Panc1 (cell line): ENCODE measurements at regions not wholly inside any gene's neighbourhood (a gene's known extent, or its start where the extent isn't known, plus 50 kb on each side); places are given as distances from the start of the nearest gene placed in this dataset.

ENCODE experiments used
- ATAC-seq: fragments of 200-7000 bp; cut with Tn5 transposase; 2 replicates; pipeline ENCODE4 v1.9.1; 2020; ENCODE audit warnings: mild to moderate bottlenecking, moderate library complexity
- BruUV-seq: library from RNA; stranded (reverse); fragments of 400-500 nt; replicated peaks from 2 replicates; lab custom pipeline; 2021; lab: Mats Ljungman, UMichigan
- CTCF ChIA-PET: fragments of 300-600 bp; sonication (Branson Sonifier 250); formaldehyde crosslinking; loops from one replicate; lab custom pipeline; 2022; ENCODE audit warnings: antibody characterized with exemption; lab: Charles Lee
- POLR2A ChIA-PET: fragments of 300-600 bp; sonication (Branson Sonifier 250); formaldehyde crosslinking; loops from one replicate; lab custom pipeline; 2022; ENCODE audit warnings: antibody characterized with exemption; lab: Charles Lee
- DNase-seq: peaks from one replicate; pipeline ENCODE4 v3.0.0-alpha.2; 2010; ENCODE audit warnings: low read depth, low spot score
- H3K27ac ChIP-seq: 2 replicates; pipeline ENCODE4 v1.5.1; 2011; ENCODE audit warnings: mild to moderate bottlenecking, low read length, inconsistent platforms
- H3K27me3 ChIP-seq: fragments of 200-500 bp; sonication (Bioruptor generic); 2 replicates; pipeline ENCODE4 v1.6.0; 2014; ENCODE audit warnings: low read length, inconsistent platforms; ENCODE audit not compliant: control insufficient read depth, insufficient read depth
- H3K36me3 ChIP-seq: fragments of 200-500 bp; sonication (Bioruptor generic); 2 replicates; pipeline ENCODE4 v1.5.1; 2014; ENCODE audit warnings: inconsistent platforms, mild to moderate bottlenecking, low read length, moderate library complexity; ENCODE audit not compliant: control insufficient read depth, insufficient read depth
- H3K4me1 ChIP-seq: 2 replicates; pipeline ENCODE4 v1.5.1; 2011; ENCODE audit warnings: inconsistent platforms, mild to moderate bottlenecking, low read length, moderate library complexity; ENCODE audit not compliant: control insufficient read depth, insufficient read depth
- H3K4me3 ChIP-seq, 2 experiments: 2 replicates each; pipeline ENCODE4 v1.5.1; 2011 to 2012; ENCODE audit warnings: low read depth in 2 of 2, low read length in 2 of 2, mild to moderate bottlenecking in 2 of 2, inconsistent platforms in 1 of 2, moderate library complexity in 1 of 2
- H3K9me3 ChIP-seq: fragments of 200-500 bp; sonication (Bioruptor generic); 2 replicates; pipeline ENCODE4 v1.5.1; 2014; ENCODE audit warnings: low read depth, mild to moderate bottlenecking, inconsistent platforms, low read length, moderate library complexity; ENCODE audit not compliant: control insufficient read depth, insufficient read depth
- CTCF ChIP-seq: fragments of 450-650 bp; IDR thresholded peaks from 2 replicates; pipeline ENCODE4 v1.5.1; 2017; ENCODE audit warnings: mild to moderate bottlenecking
- POLR2AphosphoS5 ChIP-seq: IDR thresholded peaks from 2 replicates; pipeline ENCODE4 v1.6.1; 2012; ENCODE audit warnings: mild to moderate bottlenecking, low read depth, low read length, moderate library complexity
- REST ChIP-seq, 2 experiments: IDR thresholded peaks; 2 replicates each; pipeline ENCODE4 v1.6.1; 2011 to 2012; ENCODE audit warnings: low read depth in 2 of 2, control low read depth in 1 of 2, low read length in 1 of 2, mild to moderate bottlenecking in 1 of 2, moderate library complexity in 1 of 2; ENCODE audit not compliant: insufficient read depth in 1 of 2
- SIN3A ChIP-seq: IDR thresholded peaks from 2 replicates; pipeline ENCODE4 v1.6.1; 2012; ENCODE audit warnings: low read depth, mild to moderate bottlenecking, low read length, moderate library complexity, borderline replicate concordance; ENCODE audit not compliant: insufficient read depth
- TCF7L2 ChIP-seq: IDR thresholded peaks from 2 replicates; pipeline ENCODE4 v1.6.1; 2011; ENCODE audit warnings: mild to moderate bottlenecking, low read depth, low read length, inconsistent platforms
- in situ Hi-C: cut with HindIII; loops from 2 replicates; pipeline ENCODE4 v1.10.0; 2016; ENCODE audit warnings: low sequenced_read_pairs, low pct_unique_long_range_greater_than_20kb
- intact Hi-C: fragments of 100-400 bp; cut with micrococcal nuclease; formaldehyde crosslinking; loops from one replicate; pipeline ENCODE4 v1.10.0; 2022; ENCODE audit not compliant: unreplicated experiment

GRCh38 chr9:107963246-107963645, 473.7 kb upstream of the KLF4 start:
- no TSS peak for BruUV-seq
- H3K36me3 ChIP-seq, result no peaks in the 10 kb centered on the region
- DNase-seq (no peak), ATAC-seq (no peak)
- no peaks in the 10 kb centered on the region for H3K4me1 ChIP-seq
- in situ Hi-C loops (no loop called here), intact Hi-C loops (no loop called here)
- H3K27ac ChIP-seq, result no peak overlapping the region
- H3K4me3 ChIP-seq, result no peak overlapping the region
- no peaks in the 10 kb centered on the region for H3K27me3 ChIP-seq
- no peak for TF ChIP-seq REST (IDR thresholded peaks at IDR 0.05; ENCODE audit: insufficient read depth in 1 of 2, low read depth in 2 of 2, low read length in 1 of 2)
- no peak for TF ChIP-seq TCF7L2
- TF ChIP-seq CTCF, result no peak
- TF ChIP-seq SIN3A, result no peak
- no peak for TF ChIP-seq POLR2AphosphoS5
- ChIA-PET POLR2A (no interaction called here), CTCF (no interaction called here)
- H3K9me3 ChIP-seq, result no peaks in the 10 kb centered on the region

- H3K9me3 ChIP-seq, result no peaks in the 10 kb centered on the region
- H3K27me3 ChIP-seq, result no peaks in the 10 kb centered on the region
- no peak overlapping the region for H3K27ac ChIP-seq
- TF ChIP-seq CTCF, result no peak
- TF ChIP-seq TCF7L2, result no peak
- no peak for TF ChIP-seq POLR2AphosphoS5
- no peak for TF ChIP-seq REST (IDR thresholded peaks at IDR 0.05; ENCODE audit: insufficient read depth in 1 of 2, low read depth in 2 of 2, low read length in 1 of 2)
- TF ChIP-seq SIN3A, result no peak
- DNase-seq (no peak), ATAC-seq (no peak)
- H3K36me3 ChIP-seq, result no peaks in the 10 kb centered on the region
- intact Hi-C loops (no loop called here), in situ Hi-C loops (no loop called here)
- no peaks in the 10 kb centered on the region for H3K4me1 ChIP-seq
- BruUV-seq, result no TSS peak
- CTCF ChIA-PET, result no interaction called here
- H3K4me3 ChIP-seq, result no peak overlapping the region
- POLR2A ChIA-PET, result no interaction called here
Measured at GRCh38 chr9:107960916-107961315, 471.3 kb upstream of the KLF4 start.
